Left lobe of liver (tissue), 2 donors: ENCODE measurements at regions not wholly inside any gene's neighbourhood (a gene's known extent, or its start where the extent isn't known, plus 50 kb on each side); places are given as distances from the start of the nearest gene placed in this dataset.
"Not testable (repeated sequence)": the region's sequence is repeated elsewhere in the genome, so short reads cannot be mapped to it uniquely, and the experiment has no call there.

Source experiments
- ATAC-seq: fragments of 200-7000 bp; cut with Tn5 transposase; one replicate; pipeline ENCODE4 v1.9.1; 2020; ENCODE audit warnings: mild to moderate bottlenecking, moderate library complexity
- DNase-seq: peaks from one replicate; pipeline ENCODE4 v3.0.0-alpha.2; 2020; ENCODE audit warnings: low spot score
- donor health status: DM: no; HTN: no; CAD: no; lungs with moderate emphysema.
- donor health status: DM: no; HTN: yes; CAD: no.

GRCh38 chr1:213702703-213703102, 285.1 kb upstream of the PROX1 start:
- no peak for DNase-seq
- no peak for ATAC-seq

- no peak for DNase-seq
- peak; percentile 39 for ATAC-seq
These were observed 282.8 kb upstream of the PROX1 start for GRCh38 chr1:213704941-213705340.

DNA sequence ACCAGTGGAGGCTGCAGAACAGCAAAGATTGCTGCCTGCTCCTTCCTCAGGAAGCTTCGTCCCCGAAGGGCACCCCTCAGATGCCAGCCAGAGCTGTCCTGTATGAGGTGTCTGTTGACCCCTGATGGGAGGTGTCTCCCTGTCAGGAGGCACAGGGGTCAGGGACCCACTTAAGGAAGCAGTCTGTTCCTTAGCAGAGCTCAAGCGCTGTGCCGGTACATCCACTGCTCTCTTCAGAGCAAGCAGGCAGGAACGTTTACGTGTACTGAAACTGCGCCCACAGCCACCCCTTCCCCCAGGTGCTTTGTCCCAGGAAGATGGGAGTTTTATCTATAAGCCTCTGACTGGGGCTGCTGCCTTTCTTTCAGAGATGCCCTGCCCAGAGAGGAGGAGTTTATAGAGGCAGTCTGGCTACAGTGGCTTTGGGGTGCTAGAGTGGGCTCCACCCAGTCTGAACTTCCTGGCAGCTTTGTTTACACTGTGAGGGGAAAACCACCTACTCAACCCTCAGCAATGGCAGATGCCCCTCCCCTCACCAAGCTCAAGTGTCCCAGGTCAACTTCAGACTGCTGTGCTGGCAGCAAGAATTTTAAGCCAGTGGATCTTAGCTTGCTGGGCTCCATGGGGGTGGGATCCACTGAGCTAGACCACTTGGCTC, 275.8 kb upstream of the PROX1 start:
- DNase-seq, ATAC-seq: not testable (repeated sequence)

- ATAC-seq (no peak), DNase-seq (no peak)
These were observed 273.1 kb upstream of the PROX1 start for GRCh38 chr1:213714645-213715044.

- ATAC-seq (no peak), DNase-seq (no peak)
These were observed 272.6 kb upstream of the PROX1 start for GRCh38 chr1:213715182-213715581.

GRCh38 chr1:213719462-213719861, 268.3 kb upstream of the PROX1 start:
- no peak for ATAC-seq
- no peak for DNase-seq

DNA sequence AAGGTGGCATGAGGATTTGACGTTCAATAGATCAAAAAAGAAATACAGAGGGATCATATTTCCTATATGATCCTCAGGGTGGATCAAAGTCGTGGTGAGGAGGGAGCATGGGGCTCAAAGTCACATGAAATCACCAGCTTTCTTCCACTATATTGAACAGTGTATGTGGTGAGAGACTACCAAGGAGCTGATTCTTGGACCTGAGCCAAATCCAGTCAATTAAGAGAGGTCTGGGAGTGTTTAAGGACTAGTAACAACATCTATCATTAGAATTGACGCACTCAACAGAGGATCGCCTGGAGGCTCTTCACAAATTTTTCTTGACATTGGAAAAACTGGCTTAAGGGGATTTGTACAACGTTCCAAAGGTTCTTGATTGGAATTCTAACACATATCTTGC, 267.7 kb upstream of the PROX1 start:
- no peak for ATAC-seq
- DNase-seq = no peak

GRCh38 chr1:213723187-213723586, 264.6 kb upstream of the PROX1 start:
- ATAC-seq (no peak), DNase-seq (no peak)

DNA sequence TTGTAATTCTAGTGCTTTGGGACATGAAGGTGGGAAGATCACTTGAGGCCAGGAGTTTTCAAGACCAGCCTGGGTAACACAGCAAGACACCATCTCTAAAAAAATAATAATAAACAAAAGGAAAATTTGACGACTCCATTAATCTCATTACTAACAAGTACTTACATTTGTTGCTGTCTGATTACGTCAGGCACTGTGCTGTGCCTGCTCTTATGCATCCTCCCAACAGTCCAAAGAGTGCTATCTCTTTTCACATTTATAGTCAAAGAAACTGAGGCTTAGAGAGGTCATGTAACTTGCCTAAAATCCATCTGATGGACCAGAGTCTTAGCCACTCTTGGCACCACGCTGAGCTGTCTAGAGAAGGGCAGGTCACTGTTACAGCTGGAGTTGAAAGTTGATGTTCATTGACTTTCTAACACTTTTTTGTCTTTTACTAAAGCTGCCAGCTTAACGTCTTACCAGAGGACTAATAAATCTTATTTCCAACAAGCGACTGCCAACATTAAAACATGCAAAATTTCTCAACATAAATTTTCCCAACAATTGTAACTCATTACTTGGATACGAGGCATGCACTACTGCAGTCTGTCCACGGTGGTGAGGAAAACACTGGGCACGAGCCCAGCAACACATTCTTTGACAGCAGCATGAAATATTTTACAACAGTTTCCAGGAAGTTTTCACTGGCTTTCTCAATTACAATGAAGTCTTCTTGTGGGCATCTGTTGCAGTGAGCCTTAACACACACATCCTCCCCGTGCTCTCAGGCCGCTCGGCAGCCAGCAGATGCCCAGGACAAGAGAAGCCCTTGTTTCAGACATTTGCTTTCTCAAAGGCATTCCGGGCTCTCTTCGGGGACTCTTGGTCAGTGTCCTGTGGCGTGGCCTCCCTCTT, 262.9 kb upstream of the PROX1 start:
- ATAC-seq (peak; percentile 59), DNase-seq (peak; percentile 61)

DNA sequence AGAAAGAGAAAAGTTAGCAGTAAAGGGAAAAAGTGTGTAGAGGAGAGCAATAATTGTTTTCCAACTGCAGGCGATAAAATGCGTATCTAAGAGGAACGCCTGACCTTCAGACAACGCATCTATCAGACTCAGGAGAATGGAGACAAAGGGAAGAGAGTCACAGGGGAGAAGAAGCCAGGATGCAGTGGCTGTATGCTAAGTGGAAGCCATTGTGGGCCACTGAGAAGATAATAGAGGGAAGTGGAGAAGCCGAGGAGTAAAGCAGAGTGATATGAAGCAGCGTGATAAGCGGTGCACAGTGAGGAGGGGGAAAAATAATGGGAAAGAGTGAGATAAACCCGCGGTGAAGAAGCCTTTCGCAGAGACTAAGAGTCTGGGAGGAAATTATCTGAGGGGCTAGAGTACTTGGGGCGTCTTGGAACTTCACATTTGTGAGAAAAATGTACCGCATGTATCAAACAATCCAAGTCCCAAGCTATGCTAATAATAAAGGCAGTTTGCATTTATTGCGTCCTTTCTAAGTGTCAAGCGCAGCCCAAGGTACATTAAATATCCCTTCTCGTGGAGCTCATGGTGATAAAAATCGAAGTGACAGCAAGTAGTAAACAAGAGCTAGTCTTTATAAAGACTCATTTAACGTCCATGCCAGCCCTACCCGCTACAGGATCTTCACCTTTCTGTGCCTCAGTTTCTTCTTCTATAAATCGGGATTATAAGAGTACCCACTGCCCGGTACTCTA, 259.8 kb upstream of the PROX1 start:
- ATAC-seq (no peak), DNase-seq (no peak)

GRCh38 chr1:213728593-213729536, 258.9 kb upstream of the PROX1 start:
- DNase-seq (peak; percentile 73), ATAC-seq (peak; percentile 82)

DNA sequence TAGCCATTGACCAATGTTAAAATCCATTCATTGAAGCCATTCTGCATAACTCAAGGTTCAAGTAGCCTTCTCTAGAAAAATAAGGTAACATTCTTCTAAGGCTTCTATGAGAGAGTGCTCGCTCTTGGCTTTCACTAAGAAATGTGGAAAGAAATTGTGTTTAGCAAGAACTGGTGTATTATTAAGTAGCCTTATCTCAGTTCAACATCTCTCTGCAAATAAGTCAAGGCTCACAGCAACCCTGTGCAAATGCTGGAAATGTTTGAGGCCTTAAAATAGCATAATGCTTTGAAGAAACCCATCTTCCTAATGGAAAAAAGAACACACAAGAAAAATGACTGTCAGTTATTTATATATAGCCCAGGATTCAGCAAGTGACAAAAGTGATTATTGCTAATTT, 254.1 kb upstream of the PROX1 start:
- no peak for DNase-seq
- peak; percentile 53 for ATAC-seq

GRCh38 chr1:213737398-213738035, 250.3 kb upstream of the PROX1 start:
- peak; percentile 67 for DNase-seq
- ATAC-seq = peak; percentile 87

DNA sequence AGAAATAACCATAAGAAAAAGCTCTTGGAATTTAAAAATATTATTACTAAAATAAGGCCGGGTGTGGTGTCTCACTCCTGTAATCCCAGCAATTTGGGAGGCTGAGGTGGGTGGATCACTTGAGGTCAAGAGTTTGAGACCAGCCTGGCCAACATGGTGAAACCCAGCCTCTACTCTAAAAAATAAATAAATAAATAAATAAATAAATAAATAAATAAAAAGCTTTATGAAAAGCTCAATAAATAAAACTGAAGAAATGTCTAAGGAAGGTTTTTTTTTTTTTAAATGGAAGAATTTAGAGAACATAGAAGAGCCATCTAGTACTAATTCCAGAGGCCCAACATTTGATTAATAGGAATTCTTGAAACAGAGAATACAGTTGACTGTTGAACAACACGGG, 249.1 kb upstream of the PROX1 start:
- DNase-seq (no peak), ATAC-seq (no peak)

DNA sequence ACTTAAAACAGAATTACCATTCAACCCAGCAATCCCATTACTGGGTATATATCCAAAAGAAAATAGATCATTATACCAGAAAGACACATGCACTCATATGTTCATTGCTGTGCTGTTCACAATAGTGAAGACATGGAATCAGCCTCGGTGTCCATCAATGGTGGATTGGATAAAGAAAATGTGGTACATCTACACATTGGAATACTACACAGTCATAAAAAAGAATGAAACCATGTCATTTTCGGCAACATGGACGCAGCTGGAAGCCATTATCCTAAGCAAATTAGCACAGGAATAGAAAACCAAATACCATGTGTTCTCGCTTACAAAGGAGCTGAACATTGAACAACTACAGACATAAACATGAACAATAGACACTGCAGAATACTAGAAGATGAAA, 244.8 kb upstream of the PROX1 start:
- ATAC-seq (no peak), DNase-seq (no peak)

DNA sequence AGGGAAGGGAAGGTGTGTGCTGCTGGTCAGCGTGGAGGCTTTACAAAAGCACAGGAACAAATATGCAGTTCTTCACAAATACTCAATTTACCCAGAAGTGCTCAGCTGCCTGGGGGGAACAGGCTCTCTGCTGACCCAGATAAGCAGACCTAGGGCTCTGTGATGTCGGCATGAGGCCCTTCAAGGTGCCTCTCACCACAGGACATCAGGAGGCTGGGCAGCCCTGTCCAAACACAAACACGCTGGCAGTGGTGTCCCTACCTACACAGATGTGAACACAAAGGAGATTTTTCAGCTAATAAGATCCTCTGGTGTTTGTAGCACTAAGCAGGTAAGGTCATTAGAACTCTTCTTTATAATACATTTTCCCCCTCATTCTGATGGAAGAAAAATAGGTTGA, 243.0 kb upstream of the PROX1 start:
- DNase-seq = no peak
- no peak for ATAC-seq

DNA sequence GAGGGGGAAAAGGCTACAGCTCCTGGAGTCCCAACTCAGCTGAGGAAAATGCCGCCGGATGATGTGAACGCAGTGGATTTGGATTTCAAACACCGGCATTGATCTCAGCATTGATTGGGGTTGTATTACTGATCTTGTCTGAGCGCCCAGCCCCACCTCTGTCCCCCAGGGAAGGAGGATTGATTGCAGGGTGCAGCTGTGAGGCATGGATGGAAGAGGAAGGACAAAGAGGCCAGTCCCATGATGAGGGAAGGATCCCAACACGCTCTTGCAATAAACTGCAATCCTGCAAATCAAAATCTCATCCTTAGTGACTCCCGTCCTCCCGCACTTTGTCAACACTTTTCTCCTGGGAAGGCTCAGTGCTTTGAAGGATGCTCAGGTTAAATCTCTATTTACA, 242.3 kb upstream of the PROX1 start:
- ATAC-seq = no peak
- DNase-seq = no peak

GRCh38 chr1:213749558-213749957, 238.2 kb upstream of the PROX1 start:
- ATAC-seq (no peak), DNase-seq (no peak)

DNA sequence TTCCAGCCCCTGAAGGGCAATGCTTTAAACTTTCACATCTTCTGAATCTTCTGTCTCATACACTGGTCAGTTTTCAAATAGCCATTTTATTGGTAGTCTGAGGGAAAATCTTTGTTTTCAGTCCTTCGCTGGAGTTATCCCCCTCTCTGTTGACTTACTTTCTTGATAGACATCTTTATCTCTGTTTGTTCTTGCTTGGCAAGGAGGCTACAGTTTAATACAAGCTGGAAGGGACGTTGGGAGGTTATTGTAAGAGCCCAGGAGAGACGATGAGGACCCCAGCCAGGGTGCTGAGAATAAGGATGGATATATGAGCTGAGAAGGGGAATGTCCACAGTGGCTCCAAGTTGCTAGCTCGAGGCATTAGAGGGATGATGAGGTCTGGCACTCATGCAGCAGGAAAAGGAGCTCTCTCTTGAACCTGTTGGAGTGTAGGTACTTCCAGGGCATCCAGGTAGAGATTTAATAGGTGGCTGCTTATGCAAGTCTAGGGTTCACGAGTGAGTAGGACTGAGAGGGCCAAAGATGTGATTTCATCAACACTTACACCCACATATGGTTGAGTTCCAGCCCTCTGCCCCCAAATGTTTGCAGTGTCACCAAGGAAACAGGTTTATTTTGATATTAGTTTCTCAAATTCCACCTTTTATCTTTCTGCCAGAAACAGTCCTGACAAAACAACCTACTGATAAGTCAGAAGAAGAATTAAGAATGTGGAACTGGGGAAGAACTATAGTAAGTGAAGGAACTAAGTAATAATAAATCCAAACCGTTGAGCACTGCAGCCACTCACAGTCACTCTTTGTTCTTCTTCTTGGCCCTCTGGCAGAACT, 237.3 kb upstream of the PROX1 start:
- no peak for DNase-seq
- peak; percentile 69 for ATAC-seq
